Activated CD4-positive, alpha-beta T cell treated with anti-CD3 and anti-CD28 coated beads, Interleukin-2, amount 10 ng/mL, durations not matched to agents 24 days and 14 days (primary cell): ENCODE measurements at regions not wholly inside any gene's neighbourhood (a gene's known extent, or its start where the extent isn't known, plus 50 kb on each side); places are given as distances from the start of the nearest gene placed in this dataset.

Experiments
- DNase-seq: peaks from one replicate; pipeline ENCODE4 v3.0.0; 2022
- H3K27ac Mint-ChIP-seq: one replicate; pipeline ENCODE4 v1.8.0; 2022; ENCODE audit warnings: mild to moderate bottlenecking, mixed read lengths
- H3K27me3 Mint-ChIP-seq: one replicate; pipeline ENCODE4 v1.8.0; 2022; ENCODE audit warnings: mixed read lengths
- H3K36me3 Mint-ChIP-seq: one replicate; pipeline ENCODE4 v1.8.0; 2022; ENCODE audit warnings: low read depth, mild to moderate bottlenecking, mixed read lengths
- H3K4me1 Mint-ChIP-seq: one replicate; pipeline ENCODE4 v1.8.0; 2021; ENCODE audit warnings: mixed read lengths
- H3K4me3 Mint-ChIP-seq: one replicate; pipeline ENCODE4 v1.8.0; 2022; ENCODE audit warnings: mild to moderate bottlenecking, moderate library complexity, mixed read lengths
- H3K9me3 Mint-ChIP-seq: one replicate; pipeline ENCODE4 v1.8.0; 2021; ENCODE audit warnings: mixed read lengths
- intact Hi-C: fragments of 100-400 bp; cut with micrococcal nuclease; formaldehyde crosslinking; loops from one replicate; pipeline ENCODE4 v1.15.1; 2023

DNA sequence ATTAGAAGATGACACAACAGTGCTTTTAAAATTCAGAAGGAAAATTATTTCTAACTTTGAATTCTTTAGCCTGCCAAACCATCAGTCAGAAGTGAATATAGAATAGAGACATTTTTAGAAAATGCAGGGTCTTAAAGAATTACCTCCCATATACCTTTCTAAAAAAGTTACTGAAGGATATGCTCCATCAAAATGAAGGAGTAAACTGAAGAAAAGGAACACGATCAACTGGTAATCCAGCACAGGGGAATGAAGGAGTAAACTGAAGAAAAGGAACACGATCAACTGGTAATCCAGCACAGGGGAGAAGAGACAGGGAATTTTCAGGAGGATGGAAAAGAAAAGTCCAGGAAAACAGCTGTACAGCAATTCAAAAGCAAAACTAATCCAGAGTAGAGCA lies 75.4 kb upstream of the LDLRAD3 start:
- H3K4me1 Mint-ChIP-seq: no peaks in the 10 kb centered on the region
- H3K27me3 Mint-ChIP-seq: no peaks in the 10 kb centered on the region
- H3K27ac Mint-ChIP-seq: no peak overlapping the region
- no peak overlapping the region for H3K4me3 Mint-ChIP-seq
- no peaks in the 10 kb centered on the region for H3K36me3 Mint-ChIP-seq
- no peak for DNase-seq
- intact Hi-C loops: no loop called here
- peaks cover 9% of the 10 kb centered on the region for H3K9me3 Mint-ChIP-seq

DNA sequence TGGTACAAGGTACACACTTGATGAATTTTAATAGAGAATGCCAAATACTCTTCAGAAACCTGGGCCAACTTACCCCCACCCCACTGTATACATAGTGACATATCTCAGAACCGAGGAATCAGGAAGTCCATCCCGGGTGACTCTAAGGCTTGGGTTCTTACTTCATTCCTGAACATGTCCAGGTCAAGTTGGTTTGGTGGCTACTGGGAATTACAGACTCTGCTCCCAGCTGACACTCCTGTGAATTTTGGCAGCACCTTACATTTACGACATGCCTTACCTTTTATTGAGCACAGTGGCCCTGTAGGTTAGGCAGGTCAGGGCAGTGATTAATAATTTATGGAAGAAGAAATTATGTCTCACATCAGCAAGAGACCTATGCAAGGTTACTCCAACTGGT lies 70.1 kb upstream of the LDLRAD3 start:
- Mint-ChIP-seq H3K27ac (no peak overlapping the region), H3K4me1 (no peaks in the 10 kb centered on the region), H3K4me3 (no peak overlapping the region), H3K27me3 (peaks cover 2% of the 10 kb centered on the region), H3K36me3 (no peaks in the 10 kb centered on the region), H3K9me3 (no peaks in the 10 kb centered on the region)
- DNase-seq: no peak
- intact Hi-C loops: no loop called here

DNA sequence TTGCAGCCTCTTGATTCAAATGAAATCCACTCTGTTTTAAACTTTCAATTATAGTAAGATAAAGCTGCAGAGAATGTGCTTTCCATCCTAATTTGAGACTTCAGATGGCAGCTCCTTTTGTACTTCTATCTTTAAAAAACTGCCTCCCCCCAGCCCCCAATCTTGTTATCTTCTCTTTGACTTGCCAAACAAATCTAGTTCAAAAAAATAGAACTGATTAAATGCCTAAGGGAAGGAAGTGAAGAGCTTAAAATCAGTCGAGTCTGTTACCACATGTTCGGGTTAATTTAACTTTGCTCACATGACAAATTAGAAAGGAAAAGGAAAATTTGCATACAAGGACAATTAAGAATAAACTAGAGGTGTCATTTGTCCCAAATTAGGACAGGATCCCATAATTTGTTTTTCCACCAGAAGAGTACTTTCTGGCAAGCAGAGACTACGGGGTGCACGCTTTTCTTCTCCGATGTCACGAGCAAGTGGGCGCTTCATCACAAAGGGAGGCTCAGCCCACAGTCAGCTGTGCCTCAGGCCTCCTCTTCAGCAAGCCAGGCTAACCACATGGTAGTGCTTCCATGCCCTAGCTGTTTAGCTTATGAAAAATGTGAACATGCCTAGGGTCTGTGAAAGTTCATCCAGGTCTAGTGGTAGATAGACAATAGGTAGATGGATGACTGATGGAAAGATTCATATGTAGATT lies 69.0 kb upstream of the LDLRAD3 start:
- H3K4me1 Mint-ChIP-seq: no peaks in the 10 kb centered on the region
- intact Hi-C loops: no loop called here
- no peak overlapping the region for H3K4me3 Mint-ChIP-seq
- no peaks in the 10 kb centered on the region for H3K36me3 Mint-ChIP-seq
- no peak for DNase-seq
- H3K27ac Mint-ChIP-seq: no peak overlapping the region
- no peaks in the 10 kb centered on the region for H3K9me3 Mint-ChIP-seq
- H3K27me3 Mint-ChIP-seq: peaks cover 2% of the 10 kb centered on the region

GRCh38 chr11:35875466-35875865 lies 68.4 kb upstream of the LDLRAD3 start:
- no peak overlapping the region for H3K4me3 Mint-ChIP-seq
- no peaks in the 10 kb centered on the region for H3K4me1 Mint-ChIP-seq
- no peaks in the 10 kb centered on the region for H3K36me3 Mint-ChIP-seq
- H3K27ac Mint-ChIP-seq: no peak overlapping the region
- intact Hi-C loops: no loop called here
- DNase-seq: no peak
- no peaks in the 10 kb centered on the region for H3K9me3 Mint-ChIP-seq
- peaks cover 2% of the 10 kb centered on the region for H3K27me3 Mint-ChIP-seq

DNA sequence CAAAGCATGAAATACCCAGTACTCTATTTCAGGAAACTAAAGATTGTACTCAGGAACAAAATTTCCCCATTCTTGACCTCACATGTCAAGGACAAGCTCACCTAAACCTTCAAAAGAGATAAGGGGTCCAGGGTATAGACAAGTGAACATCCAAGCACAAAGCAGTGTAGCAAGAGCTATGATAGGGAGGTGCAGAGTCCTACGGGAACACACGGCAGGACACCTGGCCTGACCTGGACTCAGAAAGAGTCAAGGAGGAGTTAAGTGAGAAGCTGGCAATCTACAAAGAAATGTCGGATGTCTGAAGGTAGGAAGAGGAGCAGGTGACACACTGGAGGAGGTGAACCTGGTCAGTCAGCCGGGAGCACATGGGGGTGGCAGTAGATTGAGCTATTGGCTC lies 67.1 kb upstream of the LDLRAD3 start:
- no peak overlapping the region for H3K4me3 Mint-ChIP-seq
- H3K27me3 Mint-ChIP-seq: peaks cover 2% of the 10 kb centered on the region
- no peaks in the 10 kb centered on the region for H3K4me1 Mint-ChIP-seq
- intact Hi-C loops: no loop called here
- H3K36me3 Mint-ChIP-seq: no peaks in the 10 kb centered on the region
- DNase-seq: no peak
- H3K9me3 Mint-ChIP-seq: no peaks in the 10 kb centered on the region
- H3K27ac Mint-ChIP-seq: no peak overlapping the region

DNA sequence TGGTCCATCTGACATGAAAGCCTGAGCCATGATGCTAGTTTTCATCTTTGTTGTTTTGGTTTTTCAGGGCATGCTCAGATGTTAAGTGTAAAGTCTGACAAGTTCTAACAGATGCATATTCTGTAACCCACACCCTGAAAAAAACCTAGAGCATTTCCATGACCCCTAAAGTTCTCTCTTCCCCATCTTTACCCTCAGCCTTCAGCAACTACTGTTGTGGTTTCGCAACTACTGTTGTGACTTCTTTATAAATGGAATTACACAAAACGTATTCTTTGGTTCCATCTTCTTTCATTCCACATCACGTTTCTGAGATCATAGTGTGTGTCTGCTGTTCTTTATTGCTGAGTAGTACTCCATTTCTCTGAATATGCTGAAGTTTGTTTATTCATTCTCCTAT lies 65.1 kb upstream of the LDLRAD3 start:
- intact Hi-C loops: no loop called here
- H3K27me3 Mint-ChIP-seq: peaks cover 4% of the 10 kb centered on the region
- H3K27ac Mint-ChIP-seq: no peak overlapping the region
- peak; percentile 19 for DNase-seq
- H3K36me3 Mint-ChIP-seq: no peaks in the 10 kb centered on the region
- no peaks in the 10 kb centered on the region for H3K4me1 Mint-ChIP-seq
- H3K9me3 Mint-ChIP-seq: no peaks in the 10 kb centered on the region
- H3K4me3 Mint-ChIP-seq: no peak overlapping the region

- no peak overlapping the region for H3K4me3 Mint-ChIP-seq
- no peak overlapping the region for H3K27ac Mint-ChIP-seq
- H3K36me3 Mint-ChIP-seq: no peaks in the 10 kb centered on the region
- intact Hi-C loops: no loop called here
- DNase-seq: no peak
- H3K9me3 Mint-ChIP-seq: no peaks in the 10 kb centered on the region
- H3K27me3 Mint-ChIP-seq: peaks cover 4% of the 10 kb centered on the region
- H3K4me1 Mint-ChIP-seq: no peaks in the 10 kb centered on the region
These were observed 64.5 kb upstream of the LDLRAD3 start for GRCh38 chr11:35879361-35879760.

GRCh38 chr11:35886759-35887158 lies 57.1 kb upstream of the LDLRAD3 start:
- Mint-ChIP-seq H3K27me3 (peaks cover 6% of the 10 kb centered on the region), H3K4me1 (no peaks in the 10 kb centered on the region), H3K4me3 (no peak overlapping the region), H3K36me3 (no peaks in the 10 kb centered on the region), H3K27ac (no peak overlapping the region), H3K9me3 (no peaks in the 10 kb centered on the region)
- DNase-seq: no peak
- intact Hi-C loops: no loop called here

DNA sequence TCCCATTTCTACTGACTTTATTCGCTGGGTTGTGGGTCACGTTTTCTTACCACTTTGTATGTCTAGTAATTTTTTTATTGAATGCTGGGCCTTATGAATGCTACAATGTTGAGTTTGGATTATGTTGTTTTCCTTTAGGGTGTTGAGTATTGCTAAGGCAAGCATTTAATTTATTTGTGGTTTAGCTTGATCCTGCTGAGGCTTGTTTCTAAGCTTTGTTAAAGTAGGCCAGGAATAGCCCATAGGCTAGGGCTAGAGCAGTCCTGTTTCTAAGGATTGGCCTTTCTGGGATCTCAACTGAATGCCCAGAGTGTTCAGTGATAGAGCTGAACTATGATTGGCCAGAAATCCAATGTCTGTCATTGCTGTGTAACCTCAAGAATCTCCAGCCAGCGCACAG lies 56.1 kb upstream of the LDLRAD3 start:
- DNase-seq: peak; percentile 32
- Mint-ChIP-seq H3K4me3 (no peak overlapping the region), H3K27me3 (peaks cover 6% of the 10 kb centered on the region), H3K4me1 (no peaks in the 10 kb centered on the region), H3K36me3 (no peaks in the 10 kb centered on the region), H3K9me3 (no peaks in the 10 kb centered on the region), H3K27ac (no peak overlapping the region)
- intact Hi-C loops: no loop called here

- intact Hi-C loops: no loop called here
- DNase-seq: peak; percentile 8
- H3K4me3 Mint-ChIP-seq: no peak overlapping the region
- no peaks in the 10 kb centered on the region for H3K4me1 Mint-ChIP-seq
- no peak overlapping the region for H3K27ac Mint-ChIP-seq
- H3K9me3 Mint-ChIP-seq: no peaks in the 10 kb centered on the region
- peaks cover 5% of the 10 kb centered on the region for H3K27me3 Mint-ChIP-seq
- no peaks in the 10 kb centered on the region for H3K36me3 Mint-ChIP-seq
These were observed 54.9 kb upstream of the LDLRAD3 start for GRCh38 chr11:35888961-35889360.

DNA sequence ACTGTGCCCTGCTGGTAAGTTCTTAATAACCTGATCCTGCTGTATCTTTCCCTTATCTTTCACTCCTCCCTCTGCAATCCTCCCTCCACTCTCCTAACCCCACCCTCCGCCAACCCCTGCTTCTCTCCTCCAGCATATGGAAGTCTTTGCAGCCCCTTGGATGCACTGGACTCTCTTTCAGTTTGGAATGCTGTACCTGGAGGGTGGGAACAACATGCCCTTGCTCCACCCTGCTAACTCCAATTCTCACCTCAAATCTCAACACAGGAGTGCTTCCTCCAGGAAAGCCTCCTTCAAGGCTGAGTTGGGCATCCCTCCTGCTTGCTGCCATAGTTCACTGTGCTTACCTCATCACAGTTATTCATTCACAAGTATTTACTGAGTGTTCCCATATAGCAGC lies 52.8 kb upstream of the LDLRAD3 start:
- Mint-ChIP-seq H3K27me3 (peaks cover 2% of the 10 kb centered on the region), H3K27ac (no peak overlapping the region), H3K4me1 (no peaks in the 10 kb centered on the region), H3K9me3 (no peaks in the 10 kb centered on the region), H3K4me3 (no peak overlapping the region), H3K36me3 (no peaks in the 10 kb centered on the region)
- peak; percentile 35 for DNase-seq
- intact Hi-C loops: no loop called here

DNA sequence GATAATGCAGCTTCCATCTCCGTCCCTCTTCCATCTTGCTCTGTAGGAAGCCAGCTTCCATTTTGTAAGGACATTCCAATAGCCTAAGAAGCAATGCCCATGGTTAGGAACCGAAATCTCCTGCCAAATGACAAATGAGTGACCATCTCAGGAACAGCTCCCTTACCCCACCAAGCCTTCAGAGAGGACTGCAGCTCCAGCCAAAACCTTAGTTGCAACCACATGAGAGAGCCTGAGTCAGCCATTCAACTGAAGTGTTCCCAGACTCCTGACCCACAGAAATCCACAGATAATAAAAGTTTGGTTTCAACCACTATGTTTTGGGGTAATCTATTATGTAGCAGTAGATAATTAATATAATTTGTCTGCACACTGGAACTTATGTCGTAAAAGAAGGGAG lies 51.7 kb upstream of the LDLRAD3 start:
- intact Hi-C loops: no loop called here
- Mint-ChIP-seq H3K4me3 (no peak overlapping the region), H3K27ac (no peak overlapping the region)

DNA sequence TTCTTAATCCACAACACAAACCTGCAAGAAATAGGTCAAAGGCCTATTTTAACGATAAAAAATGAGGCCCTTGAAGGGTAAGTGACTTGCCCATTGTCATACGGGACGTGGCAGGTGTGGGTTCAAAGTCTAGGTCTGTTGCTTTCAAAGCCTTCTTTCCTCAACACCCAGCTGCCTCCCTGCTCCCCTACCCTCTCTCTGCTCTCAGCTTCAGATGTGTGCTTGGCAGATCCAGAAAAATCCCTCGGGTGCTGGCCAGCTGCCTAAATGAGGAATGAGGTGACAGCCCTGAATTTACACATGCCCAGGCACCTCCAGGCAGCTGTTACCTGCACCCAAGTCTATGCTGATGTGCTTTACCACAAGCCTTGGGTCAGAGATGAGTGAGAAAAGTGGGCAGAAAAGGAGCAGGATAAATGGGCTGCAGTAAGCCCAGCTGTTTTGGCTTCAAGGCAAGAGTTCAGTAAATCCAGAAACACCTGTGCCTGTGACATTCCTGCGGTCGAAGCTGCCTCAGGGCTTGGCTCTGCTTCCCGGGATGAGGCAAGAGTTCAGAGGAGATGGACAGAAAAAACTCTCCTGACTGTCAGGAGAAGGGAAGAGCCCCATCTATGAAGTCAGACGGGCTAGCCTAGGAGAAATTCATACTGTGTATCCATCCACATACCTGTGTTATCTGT lies 49.9 kb upstream of the LDLRAD3 start:
- Mint-ChIP-seq H3K9me3 (no peaks in the 10 kb centered on the region), H3K27me3 (peaks cover 2% of the 10 kb centered on the region), H3K36me3 (no peaks in the 10 kb centered on the region), H3K4me3 (no peak overlapping the region), H3K27ac (no peak overlapping the region), H3K4me1 (no peaks in the 10 kb centered on the region)
- DNase-seq: no peak
- intact Hi-C loops: no loop called here

More for the DNA sequence above, 51.7 kb upstream of the LDLRAD3 start:
- Mint-ChIP-seq H3K9me3 (no peaks in the 10 kb centered on the region), H3K36me3 (no peaks in the 10 kb centered on the region), H3K4me1 (no peaks in the 10 kb centered on the region), H3K27me3 (peaks cover 2% of the 10 kb centered on the region)
- peak; percentile 5 for DNase-seq
